ENCODE measurements at regions not wholly inside any gene's neighbourhood (a gene's known extent, or its start where the extent isn't known, plus 50 kb on each side); places are given as distances from the start of the nearest gene placed in this dataset.

DNA sequence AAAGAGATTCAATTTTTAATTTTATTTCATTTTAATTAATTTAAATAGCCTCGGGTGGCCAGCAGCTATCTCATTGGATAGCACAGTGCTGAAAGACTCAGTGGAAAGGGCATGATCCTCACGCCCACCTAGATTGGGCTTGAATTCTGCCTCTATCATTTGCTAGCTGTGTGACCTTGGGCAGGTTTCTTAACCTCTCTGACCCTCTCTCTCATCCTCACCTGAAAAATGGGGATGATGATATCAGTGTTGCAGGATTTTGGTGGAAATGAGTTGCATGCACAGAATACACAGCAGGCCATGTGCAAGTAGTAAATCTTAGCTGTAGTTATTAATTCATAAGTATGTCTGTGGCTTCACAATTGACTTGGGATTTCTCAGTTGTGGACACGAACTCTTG is 272.4 kb upstream of the XYLT1 start:
- TF ChIP-seq CTCF (IDR thresholded peaks at IDR 0.05), result no peak
- TF ChIP-seq, protein P1, sequence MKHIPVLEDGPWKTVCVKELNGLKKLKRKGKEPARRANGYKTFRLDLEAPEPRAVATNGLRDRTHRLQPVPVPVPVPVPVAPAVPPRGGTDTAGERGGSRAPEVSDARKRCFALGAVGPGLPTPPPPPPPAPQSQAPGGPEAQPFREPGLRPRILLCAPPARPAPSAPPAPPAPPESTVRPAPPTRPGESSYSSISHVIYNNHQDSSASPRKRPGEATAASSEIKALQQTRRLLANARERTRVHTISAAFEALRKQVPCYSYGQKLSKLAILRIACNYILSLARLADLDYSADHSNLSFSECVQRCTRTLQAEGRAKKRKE (CRISPR knock-in tag; IDR thresholded peaks at IDR 0.05; ENCODE audit: low read depth), result no peak
- TF ChIP-seq HOXA7 (CRISPR knock-in tag; IDR thresholded peaks at IDR 0.05), result no peak
- TF ChIP-seq EP300 (IDR thresholded peaks at IDR 0.05), result no peak
- no peak for TF ChIP-seq MYC (IDR thresholded peaks at IDR 0.05; ENCODE audit: borderline replicate concordance, low read length)
- no peak for TF ChIP-seq BCL3 (IDR thresholded peaks at IDR 0.05)
- TF ChIP-seq POLR2A (IDR thresholded peaks at IDR 0.05; ENCODE audit: low read length), result no peak
- TF ChIP-seq PHF8 (IDR thresholded peaks at IDR 0.05; ENCODE audit: borderline replicate concordance, low read depth), result no peak
- TF ChIP-seq RAD21 (conservative IDR thresholded peaks at IDR 0.05 in 1 of 2, IDR thresholded peaks at IDR 0.05 in 1 of 2), result no peak
- no peak for TF ChIP-seq JUNB (IDR thresholded peaks at IDR 0.05)
- no peak for TF ChIP-seq ZSCAN20 (CRISPR knock-in tag; IDR thresholded peaks at IDR 0.05)
- no peak for TF ChIP-seq MAFK (IDR thresholded peaks at IDR 0.05; ENCODE audit: partially characterized antibody)
- no peak for TF ChIP-seq HDAC2 (IDR thresholded peaks at IDR 0.05)
